ENCODE measurements at regions not wholly inside any gene's neighbourhood (a gene's known extent, or its start where the extent isn't known, plus 50 kb on each side); places are given as distances from the start of the nearest gene placed in this dataset.

GRCh38 chr18:75812761-75813160 is 385.3 kb upstream of the SMIM21 start:
- H3K27ac ChIP-seq = no peak overlapping the region
- no peaks in the 10 kb centered on the region for H3K36me3 ChIP-seq
- DNase-seq (ENCODE audit: low spot score in 2 of 2) = no peak
- H3K27me3 ChIP-seq = no peaks in the 10 kb centered on the region
- no peak for TF ChIP-seq CTCF (IDR thresholded peaks at IDR 0.05)
- H3K4me1 ChIP-seq = no peaks in the 10 kb centered on the region
- intact Hi-C loops (cut with DNase I) = no loop called here
- no peaks in the 10 kb centered on the region for H3K9me3 ChIP-seq
- H3K4me3 ChIP-seq = no peak overlapping the region

GRCh38 chr18:75810961-75811551 is 383.6 kb upstream of the SMIM21 start:
- H3K27me3 ChIP-seq = no peaks in the 10 kb centered on the region
- DNase-seq (ENCODE audit: low spot score in 2 of 2) = no peak
- no peak overlapping the region for H3K4me3 ChIP-seq
- H3K4me1 ChIP-seq = no peaks in the 10 kb centered on the region
- TF ChIP-seq CTCF (IDR thresholded peaks at IDR 0.05) = no peak
- no peak overlapping the region for H3K27ac ChIP-seq
- H3K36me3 ChIP-seq = no peaks in the 10 kb centered on the region
- intact Hi-C loops (cut with DNase I) = no loop called here
- H3K9me3 ChIP-seq = no peaks in the 10 kb centered on the region

- no peak overlapping the region for H3K4me3 ChIP-seq
- intact Hi-C loops (cut with DNase I) = no loop called here
- TF ChIP-seq CTCF (IDR thresholded peaks at IDR 0.05) = no peak
- H3K9me3 ChIP-seq = no peaks in the 10 kb centered on the region
- no peak for DNase-seq (ENCODE audit: low spot score in 2 of 2)
- no peaks in the 10 kb centered on the region for H3K36me3 ChIP-seq
- no peaks in the 10 kb centered on the region for H3K4me1 ChIP-seq
- no peaks in the 10 kb centered on the region for H3K27me3 ChIP-seq
- no peak overlapping the region for H3K27ac ChIP-seq
Observed at GRCh38 chr18:75810516-75810915, 383.0 kb upstream of the SMIM21 start.

- Histone ChIP-seq H3K9me3 (no peaks in the 10 kb centered on the region), H3K4me1 (no peaks in the 10 kb centered on the region), H3K36me3 (no peaks in the 10 kb centered on the region), H3K27ac (no peak overlapping the region), H3K27me3 (no peaks in the 10 kb centered on the region), H3K4me3 (no peak overlapping the region)
- DNase-seq (ENCODE audit: low spot score in 2 of 2) = no peak
- intact Hi-C loops (cut with DNase I) = no loop called here
- TF ChIP-seq CTCF (IDR thresholded peaks at IDR 0.05) = no peak
Observed at GRCh38 chr18:75809926-75810255, 382.4 kb upstream of the SMIM21 start.

GRCh38 chr18:75809151-75809925 is 381.8 kb upstream of the SMIM21 start:
- TF ChIP-seq CTCF (IDR thresholded peaks at IDR 0.05) = no peak
- Histone ChIP-seq H3K4me1 (no peaks in the 10 kb centered on the region), H3K27ac (no peak overlapping the region), H3K4me3 (no peak overlapping the region), H3K36me3 (no peaks in the 10 kb centered on the region), H3K9me3 (no peaks in the 10 kb centered on the region), H3K27me3 (no peaks in the 10 kb centered on the region)
- DNase-seq (ENCODE audit: low spot score in 2 of 2) = no peak
- intact Hi-C loops (cut with DNase I) = no loop called here

All from ascending aorta (tissue), 2 donors.